Urothelium cell line (cell line): ENCODE measurements at regions not wholly inside any gene's neighbourhood (a gene's known extent, or its start where the extent isn't known, plus 50 kb on each side); places are given as distances from the start of the nearest gene placed in this dataset.
"Not testable (repeated sequence)": the region's sequence is repeated elsewhere in the genome, so short reads cannot be mapped to it uniquely, and the experiment has no call there.

Experiments used
- DNase-seq: peaks from one replicate; pipeline ENCODE4 v3.0.0; 2011; ENCODE audit warnings: low spot score, mixed read lengths
- FAIRE-seq: peaks from 2 replicates; lab custom pipeline; 2011; peaks lifted over from hg19 to GRCh38; lab: Jason Lieb, UNC

DNA sequence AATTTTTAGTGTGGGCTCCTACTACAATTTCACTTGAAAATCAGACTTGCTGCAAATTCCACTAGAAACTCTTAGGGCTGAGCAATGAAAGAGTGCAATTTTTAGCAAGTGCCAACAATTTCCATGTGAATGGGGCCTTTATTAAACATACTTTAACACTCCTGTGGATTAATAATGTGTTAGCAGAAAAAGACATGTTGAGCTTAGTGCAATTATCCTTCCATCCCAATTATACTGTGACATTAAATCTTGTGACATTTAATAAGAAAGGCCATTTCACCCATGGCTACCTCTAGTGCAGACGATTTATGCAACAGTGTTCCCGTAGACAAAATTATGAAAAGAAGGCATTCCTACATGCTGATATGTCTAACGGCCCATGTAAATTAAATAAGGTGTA lies 639.7 kb downstream of the STK39 start:
- no peak for FAIRE-seq
- no peak for DNase-seq

DNA sequence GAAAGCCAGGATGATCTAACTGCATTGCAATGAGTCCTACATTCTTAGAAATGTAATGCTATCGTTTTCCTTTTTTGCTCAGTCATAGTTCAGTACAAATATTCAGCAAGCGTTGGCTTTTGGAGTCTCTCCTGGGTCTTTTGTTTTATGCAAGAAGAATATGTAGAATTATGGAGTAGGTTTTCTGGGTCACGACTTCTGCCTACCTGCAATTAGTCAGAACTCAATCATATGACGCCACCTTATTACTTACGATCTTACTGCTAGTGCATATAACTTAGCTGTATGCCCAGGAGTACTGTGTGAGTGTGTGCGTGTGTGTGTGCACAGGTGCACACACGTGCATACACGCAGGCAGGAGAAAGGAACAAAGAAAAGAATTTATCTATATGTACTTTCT lies 640.2 kb downstream of the STK39 start:
- no peak for FAIRE-seq
- DNase-seq, result no peak

DNA sequence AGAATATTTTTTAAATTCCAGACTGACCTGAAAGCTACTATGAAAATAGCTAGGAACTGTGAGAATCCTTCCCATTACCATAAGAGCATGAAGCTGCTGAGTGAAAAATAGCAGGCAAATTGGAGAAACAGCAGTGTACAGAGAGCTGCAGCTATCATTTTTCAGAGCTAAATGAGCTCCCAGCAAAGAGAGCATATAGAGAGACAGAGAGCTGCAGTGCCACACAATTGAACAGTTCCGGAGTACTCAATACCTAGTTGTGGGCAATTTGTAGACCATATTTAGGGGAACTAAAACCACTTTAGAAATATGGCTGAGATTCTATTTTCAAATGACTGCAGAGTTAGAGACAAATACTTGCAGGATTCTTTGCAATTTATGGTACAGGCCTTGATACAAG lies 645.3 kb downstream of the STK39 start:
- DNase-seq, result no peak
- no peak for FAIRE-seq

DNA sequence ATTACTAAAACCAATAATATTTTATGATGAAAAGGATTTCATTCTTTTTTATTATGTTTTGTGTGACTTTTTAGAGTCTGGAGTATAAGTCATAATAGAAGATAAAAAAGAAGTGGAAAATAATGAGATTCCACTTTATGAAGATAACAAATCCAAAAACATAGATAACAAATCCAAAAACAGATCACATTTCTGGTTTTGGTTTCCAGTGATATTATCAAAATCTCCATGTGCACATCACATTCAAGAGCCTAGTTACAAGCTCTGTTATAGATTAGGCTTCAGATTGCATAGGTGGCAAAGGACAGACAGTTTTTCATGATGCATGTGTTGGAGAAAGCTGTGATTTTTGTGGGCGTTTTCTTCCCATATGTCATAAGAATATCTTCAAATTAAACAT lies 648.2 kb downstream of the STK39 start:
- no peak for FAIRE-seq
- DNase-seq, result no peak

DNA sequence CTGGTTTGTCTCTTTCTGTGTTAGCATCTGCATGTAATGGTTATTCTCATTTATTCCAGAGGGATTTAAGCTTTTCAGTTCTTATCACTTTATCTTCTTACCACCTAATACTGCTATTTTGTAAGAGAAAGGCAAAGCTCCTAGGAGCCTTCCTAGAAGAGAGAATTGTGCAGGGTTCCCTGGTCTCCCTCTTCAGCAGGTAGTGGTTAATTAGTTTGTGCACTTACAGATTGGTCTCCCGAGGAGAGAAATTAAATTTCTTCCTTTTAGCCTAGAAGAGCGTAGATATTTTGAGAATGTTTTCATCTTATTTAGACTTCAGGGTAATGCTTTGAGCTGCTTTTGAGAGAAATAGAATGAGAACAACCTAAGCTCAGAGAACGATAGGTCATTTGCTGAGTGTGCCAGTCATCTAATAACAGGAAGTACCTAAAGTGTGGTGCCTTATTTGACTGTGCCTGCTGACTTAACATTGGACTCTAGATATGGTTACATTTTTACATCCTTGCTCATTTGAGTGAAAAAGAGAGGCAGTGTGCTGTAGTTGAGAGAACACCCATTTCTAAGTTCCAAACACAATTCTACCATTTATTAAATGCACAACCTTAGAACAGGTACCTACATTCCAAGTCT lies 651.4 kb downstream of the STK39 start:
- FAIRE-seq, result no peak

DNA sequence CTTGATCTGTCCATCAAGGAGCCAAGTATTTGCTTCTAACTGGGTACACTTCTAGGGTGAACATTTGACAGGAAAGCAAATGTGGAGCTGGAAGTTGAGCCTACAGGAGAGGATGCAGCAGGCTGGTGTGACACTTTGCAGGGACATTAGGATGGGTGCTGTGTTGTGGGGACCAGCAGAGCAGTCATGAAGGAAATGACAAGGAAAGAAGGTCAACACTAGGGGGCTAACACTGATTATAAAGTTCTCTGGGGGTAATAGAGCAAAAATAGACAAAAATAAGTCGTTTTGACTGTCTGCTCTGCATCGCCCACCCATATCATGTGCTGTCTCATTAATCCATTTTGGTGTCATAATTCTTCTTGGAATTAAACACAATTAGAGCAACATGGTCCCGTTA lies 652.4 kb downstream of the STK39 start:
- DNase-seq (no peak), FAIRE-seq (no peak)

More for the DNA sequence above, 651.4 kb downstream of the STK39 start:
- DNase-seq, result no peak

DNA sequence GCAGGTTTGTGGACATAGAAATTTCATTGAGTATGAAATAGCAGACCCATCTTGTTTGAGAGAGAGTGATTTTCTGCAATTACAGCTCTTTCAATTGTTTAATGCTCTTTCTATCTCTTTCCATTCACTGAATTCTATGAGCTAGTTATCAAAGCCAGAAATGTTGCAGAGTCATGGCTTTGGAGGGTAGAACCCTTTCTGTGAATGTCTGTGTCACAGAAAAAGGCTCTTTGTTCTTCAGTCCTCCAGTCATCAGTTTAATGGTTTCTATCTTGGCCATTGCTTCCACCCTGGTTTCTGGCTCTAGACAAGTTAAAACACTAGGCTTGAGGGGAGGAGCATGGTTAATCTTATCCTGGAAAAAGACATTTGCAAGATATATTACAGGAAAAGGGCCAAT lies 655.0 kb downstream of the STK39 start:
- FAIRE-seq, result no peak
- DNase-seq, result no peak

DNA sequence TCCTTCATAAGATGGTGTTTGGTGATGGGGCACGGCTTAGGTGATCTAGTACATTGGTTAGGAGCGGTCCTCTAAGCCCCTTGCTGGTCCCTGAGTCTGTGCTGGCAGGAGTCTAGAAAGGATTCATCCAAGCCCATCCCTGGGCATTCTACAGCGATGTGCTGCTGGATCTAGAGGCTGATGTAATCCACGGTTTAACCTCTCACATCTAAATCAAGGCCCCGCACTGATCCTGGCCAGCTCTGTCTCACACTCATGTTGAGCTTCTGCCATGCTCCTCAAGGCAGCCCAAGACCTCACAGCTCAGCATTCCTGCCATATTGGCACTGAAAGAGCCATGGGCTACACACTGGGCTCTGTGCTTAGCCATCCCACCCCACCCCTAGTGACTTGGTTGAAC lies 664.8 kb downstream of the STK39 start:
- no peak for FAIRE-seq

DNA sequence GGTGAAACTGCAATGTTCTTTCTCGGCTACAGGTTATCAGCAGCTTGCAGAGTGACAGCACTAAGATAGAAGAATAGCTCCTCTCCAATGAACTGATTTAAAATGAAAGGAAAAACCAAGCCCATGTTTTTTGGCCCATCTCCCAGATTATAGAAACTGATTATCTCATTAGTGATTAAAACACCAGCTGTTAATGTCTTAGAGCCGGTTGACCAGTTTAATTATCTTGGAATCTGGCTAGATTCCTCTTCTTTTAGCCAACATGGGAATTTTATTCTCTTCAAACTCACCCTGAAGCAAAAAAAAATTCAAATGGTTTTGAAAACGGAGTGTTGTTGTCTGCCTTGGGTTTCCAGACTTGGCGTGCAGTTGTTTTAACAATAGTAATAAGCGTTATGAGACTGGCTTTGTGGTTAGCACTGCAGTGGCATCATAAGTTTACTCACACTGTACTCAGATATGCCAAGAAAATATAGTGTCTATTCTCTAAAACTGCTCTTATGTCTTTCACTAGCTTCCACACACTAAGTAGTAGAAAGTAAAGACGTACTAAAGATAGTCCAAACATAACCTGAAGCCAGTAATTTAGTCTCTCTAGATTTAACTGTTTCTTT lies 665.3 kb downstream of the STK39 start:
- DNase-seq (no peak), FAIRE-seq (no peak)

More for the DNA sequence above, 664.8 kb downstream of the STK39 start:
- DNase-seq, result no peak

DNA sequence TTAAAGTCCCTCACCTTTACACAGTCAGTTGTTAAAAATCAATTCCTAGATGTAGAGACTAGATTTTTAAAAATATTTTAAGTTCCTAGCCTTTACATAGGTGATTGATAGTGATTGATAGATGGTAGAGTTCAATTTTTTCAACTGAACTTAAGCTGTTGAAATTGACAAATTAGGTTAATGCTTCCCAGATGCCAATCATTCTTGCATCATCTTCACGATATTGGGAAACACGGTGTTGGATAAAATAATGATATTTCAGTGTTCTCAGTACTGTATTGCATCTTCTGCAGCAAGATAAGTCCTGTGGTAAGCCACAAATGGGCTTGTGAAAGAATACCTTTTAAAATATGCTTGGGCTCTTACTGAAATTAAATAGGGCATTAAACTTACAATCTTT lies 667.6 kb downstream of the STK39 start:
- no peak for DNase-seq
- no peak for FAIRE-seq

DNA sequence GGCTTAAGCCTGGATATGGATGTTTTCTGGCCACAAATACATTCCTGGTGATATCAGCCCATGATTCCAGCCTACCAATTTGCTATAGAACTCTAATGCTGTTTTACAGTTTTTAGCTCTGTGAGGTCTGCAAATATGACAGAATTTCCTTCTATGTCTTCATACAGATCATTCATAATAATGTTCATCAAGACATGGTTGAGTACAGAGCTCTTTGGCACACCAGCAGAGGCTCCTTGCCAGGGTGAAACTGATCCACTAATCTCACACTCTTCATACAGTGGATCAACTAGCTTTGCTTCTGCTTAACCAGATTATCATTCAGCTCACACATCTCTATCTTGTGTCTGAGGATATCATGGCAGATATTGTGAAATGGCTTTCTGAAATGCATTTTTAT lies 672.1 kb downstream of the STK39 start:
- FAIRE-seq, result no peak
- no peak for DNase-seq

DNA sequence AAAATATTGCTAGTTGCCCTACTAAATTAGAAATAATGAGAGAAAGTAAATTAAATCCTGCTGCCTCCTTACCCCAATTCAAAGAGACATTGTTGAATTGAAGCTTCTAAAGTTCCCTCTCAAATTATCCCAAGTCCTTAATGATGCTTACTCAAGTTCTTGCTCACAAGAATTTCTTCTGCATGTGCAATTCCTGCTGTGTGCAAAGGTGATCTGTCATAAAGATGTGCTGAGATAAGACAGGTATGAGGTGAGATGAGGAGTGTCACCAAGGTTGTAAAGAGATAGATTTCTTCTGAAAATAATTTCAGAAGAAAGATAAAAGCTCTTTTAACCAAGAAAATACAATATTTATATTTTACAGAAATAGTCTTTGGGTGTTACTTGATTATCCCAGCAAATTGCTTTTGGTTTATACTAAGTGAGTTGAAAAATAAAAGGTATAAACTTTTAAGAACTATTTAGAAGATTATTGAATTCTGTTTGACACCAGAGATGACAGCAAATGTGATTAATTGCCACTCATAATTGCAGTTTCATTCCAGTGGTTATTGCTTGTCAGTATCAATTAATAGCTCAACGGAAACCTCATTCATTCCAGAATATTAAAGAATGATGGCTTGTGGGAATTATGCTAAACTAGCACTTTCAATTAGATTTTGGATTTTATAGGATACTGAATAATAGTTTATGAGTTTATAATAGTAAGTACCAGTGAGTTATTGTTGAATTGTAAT lies 674.3 kb downstream of the STK39 start:
- DNase-seq (no peak), FAIRE-seq (no peak)

DNA sequence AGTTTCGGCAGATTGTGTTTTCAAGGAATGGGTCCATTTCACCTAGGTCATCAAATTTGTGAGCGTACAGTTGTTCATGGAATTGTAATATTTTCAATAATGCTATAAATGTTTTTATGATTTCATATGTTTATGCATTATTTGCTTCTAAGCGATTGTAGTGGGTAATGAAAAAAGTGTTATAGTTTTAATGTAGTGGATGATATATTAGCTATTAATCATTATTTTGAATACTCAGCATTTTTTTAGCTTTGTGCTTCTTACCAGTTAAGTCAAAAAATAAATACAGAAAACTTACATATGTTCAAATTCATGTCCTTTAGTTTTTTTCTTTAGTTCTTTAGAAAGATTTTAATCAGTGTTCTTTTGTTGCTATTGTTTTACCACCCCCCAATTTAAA lies 677.0 kb downstream of the STK39 start:
- DNase-seq, result no peak
- no peak for FAIRE-seq

DNA sequence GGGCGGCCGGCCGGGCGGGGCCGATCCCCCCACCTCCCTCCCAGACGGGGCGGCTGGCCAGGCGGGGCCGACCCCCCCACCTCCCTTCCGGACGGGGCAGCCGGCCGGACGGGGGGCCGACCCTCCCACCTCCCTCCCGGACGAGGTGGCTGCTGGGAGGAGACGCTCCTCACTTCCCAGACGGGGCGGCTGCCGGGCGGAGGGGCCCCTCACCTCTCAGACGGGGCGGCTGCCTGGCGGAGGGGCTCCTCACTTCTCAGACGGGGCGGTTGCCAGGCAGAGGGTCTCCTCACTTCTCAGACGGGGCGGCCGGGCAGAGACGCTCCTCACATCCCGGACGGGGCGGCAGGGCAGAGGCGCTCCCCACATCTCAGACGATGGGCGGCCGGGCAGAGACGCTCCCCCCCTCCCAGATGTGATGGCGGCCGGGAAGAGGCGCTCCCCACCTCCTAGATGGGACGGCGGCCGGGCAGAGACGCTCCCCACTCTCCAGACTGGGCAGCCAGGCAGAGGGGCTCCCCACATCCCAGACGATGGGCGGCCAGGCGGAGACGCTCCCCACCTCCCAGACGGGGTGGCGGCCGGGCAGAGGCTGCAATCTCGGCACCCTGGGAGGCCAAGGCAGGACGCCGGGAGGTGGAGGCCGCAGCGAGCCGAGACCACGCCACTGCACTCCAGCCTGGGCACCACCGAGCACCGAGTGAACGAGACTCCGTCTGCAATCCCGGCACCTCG lies 675.8 kb downstream of the XIRP2 start:
- not testable (repeated sequence) for DNase-seq, FAIRE-seq

DNA sequence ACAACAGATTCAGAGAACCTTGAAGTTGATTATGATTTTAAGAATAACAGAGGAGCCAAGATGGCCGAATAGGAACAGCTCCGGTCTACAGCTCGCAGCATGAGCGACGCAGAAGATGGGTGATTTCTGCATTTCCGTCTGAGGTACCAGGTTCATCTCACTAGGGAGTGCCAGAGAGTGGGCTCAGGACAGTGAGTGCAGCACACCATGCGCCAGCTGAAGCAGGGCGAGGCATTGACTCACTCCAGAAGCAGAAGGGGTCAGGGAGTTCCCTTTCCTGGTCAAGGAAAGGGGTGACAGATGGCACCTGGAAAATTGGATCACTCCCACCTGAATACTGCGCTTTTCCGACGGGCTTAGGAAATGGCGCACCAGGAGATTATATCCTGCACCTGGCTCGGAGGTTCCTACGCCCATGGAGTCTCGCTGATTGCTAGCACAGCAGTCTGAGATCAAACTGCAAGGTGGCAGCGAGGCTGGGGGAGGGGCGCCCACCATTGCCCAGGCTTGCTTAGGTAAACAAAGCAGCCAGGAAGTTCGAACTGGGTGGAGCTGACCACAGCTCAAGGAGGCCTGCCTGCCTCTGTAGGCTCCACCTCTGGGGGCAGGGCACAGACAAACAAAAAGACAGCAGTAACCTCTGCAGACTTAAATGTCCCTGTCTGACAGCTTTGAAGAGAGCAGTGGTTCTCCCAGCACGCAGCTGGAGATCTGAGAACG lies 670.2 kb downstream of the XIRP2 start:
- FAIRE-seq, DNase-seq: not testable (repeated sequence)

DNA sequence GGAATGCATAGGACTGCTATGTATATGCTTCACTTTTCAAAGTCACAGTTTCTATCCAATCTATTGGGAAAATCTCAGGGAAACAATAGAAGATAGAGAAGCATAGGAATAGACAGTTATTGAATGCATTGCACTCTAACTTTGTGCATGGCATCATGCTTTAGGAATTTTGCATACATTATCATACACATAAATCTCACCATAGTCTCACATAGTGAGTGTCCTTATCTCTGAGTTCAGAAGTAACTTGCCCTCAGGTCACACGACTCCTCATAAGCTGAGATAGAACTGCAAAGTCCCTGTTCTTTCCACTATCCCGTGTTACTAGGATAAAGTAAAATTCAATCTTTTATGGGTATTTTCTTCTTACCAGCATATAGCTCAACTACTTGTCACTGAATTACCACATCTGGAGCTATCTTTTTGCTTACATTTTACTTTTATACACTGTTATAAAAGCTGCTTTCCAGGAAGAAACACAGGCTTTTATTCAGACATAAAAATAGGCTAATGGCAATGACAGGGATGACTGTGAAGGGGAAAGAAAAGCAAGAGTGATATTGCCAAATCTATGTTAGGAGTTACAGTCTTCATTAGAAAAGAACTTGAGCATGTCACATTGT lies 666.9 kb downstream of the XIRP2 start:
- no peak for DNase-seq
- no peak for FAIRE-seq

DNA sequence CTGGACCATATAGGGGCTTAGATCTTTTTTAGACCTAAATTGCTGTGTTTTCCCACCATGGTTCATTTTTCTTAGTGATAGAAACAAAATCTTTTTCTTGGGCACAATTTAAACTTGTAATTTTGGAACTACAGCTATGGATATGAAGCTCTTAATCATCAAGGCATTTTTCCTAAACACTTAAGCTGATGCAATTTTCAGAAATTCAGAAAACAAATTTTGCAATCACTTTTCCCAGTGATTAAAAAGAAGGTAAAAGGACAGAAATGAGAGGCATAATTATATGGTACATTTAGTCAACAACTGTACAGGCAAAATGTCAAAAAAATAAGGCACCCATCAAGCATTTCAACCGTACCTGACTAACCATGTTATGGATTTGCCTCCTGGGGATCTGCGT lies 665.4 kb downstream of the XIRP2 start:
- DNase-seq (no peak), FAIRE-seq (no peak)

DNA sequence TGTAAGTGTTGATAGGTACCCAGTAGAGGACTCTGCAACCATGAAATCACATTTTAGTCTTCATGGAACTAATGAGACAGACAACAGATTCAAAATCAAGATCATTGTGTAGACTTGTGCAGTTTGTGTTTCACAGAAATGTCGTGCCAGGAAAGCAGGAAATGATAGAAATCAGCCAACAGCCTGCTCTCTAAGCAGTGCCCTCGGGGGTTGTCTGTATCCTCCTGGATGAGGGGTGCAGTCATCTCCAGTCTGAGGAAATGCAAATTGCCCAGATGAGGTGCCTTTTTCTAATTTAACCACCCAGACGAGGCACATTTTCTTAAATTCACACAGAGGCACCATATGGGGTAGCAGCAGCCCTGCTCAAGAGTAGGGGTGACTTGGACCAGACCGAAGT lies 663.1 kb downstream of the XIRP2 start:
- FAIRE-seq (no peak), DNase-seq (no peak)

DNA sequence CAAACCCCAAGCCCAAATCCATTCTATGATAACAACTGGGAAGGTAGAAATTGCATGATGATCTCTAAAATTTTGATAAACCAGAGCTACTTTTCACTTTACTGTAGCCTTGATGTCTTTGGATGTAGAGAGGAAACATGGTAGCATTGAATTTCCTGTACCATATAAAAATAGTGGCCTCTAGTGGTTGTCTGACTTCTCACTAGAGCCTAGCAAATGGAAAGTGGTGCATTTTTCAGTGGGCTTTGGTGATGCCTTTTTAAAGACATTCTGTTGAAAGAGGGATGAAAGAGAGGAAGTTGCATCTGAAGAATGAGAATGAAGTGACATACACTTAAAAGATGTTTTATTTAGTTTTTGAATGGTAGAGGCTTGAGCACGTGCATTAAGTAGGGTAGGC lies 662.2 kb downstream of the XIRP2 start:
- FAIRE-seq (no peak), DNase-seq (peak; percentile 17)

DNA sequence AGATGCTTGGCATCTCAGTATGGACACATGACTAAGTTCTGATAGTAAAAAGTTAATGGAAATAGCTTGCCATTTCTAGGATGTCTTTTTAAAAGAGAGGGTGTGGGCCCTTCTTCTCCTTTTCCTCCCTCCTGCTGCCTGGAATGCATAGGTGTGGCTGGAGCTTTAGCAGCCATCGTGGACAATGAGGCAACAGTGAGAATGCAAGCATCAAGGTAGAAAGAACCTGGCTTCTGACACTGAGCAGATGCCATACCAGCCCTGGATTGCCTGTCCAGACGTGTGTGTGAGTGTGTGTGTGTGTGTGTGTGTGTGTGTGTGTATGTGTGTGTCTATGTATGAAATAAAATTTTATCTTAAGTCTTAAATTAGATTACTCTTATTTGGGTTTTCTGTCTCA lies 660.1 kb downstream of the XIRP2 start:
- DNase-seq (no peak), FAIRE-seq (no peak)

DNA sequence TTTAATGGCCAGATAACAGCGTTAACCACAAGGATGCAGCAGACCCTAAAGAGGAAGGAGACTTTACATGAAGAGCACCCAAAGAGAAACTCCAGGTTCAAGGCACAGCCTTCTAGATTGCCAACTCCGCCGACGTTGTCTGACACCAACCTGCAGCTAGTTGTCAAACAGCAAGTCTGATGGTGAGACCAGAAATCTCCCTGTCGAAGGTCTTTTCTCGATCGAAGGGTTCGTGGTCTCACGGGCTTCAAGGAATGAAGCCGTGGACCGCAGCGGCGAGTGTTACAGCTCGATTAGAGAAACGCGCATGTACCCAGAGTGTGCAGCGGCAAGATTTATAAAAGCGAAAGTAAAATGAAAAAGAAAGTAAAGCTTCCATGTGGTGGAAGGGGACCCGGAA lies 656.3 kb downstream of the XIRP2 start:
- FAIRE-seq (no peak), DNase-seq (no peak)
